Sigmoid colon (tissue), 6 donors: ENCODE measurements at regions not wholly inside any gene's neighbourhood (a gene's known extent, or its start where the extent isn't known, plus 50 kb on each side); places are given as distances from the start of the nearest gene placed in this dataset.

ENCODE experiments used
- DNase-seq: peaks from one replicate; pipeline ENCODE4 v3.0.0-alpha.2; 2019
- H3K27ac ChIP-seq, 4 donors: fragments of 200-600 bp; sonication (generic); one replicate each; pipeline ENCODE4 v1.5.1; 2016 to 2019; ENCODE audit warnings: mild to moderate bottlenecking in 1 of 4
- H3K27me3 ChIP-seq, 3 donors: fragments of 200-600 bp; sonication (generic); one replicate each; pipeline ENCODE4 v1.5.1; 2019; ENCODE audit warnings: mild to moderate bottlenecking in 1 of 3
- H3K36me3 ChIP-seq, 4 donors: fragments of 200-600 bp; sonication (generic); one replicate each; pipeline ENCODE4 v1.5.1; 2016 to 2019
- H3K4me1 ChIP-seq, 4 donors: fragments of 200-600 bp; sonication (generic); one replicate each; pipeline ENCODE4 v1.5.1; 2017 to 2019
- H3K4me3 ChIP-seq, 4 donors: fragments of 200-600 bp; sonication (generic); one replicate each; pipeline ENCODE4 v1.5.1; 2017 to 2019; ENCODE audit warnings: mild to moderate bottlenecking in 2 of 4, moderate library complexity in 1 of 4
- H3K9me3 ChIP-seq, 4 donors: fragments of 200-600 bp in 3 of 4; sonication (generic) in 3 of 4; one replicate each; pipeline versions ENCODE4 v1.5.1 to v1.6.1; 2013 to 2019
- EP300 ChIP-seq, 4 donors: sonication (generic); formaldehyde crosslinking; IDR thresholded peaks; one replicate each; pipeline ENCODE4 v1.6.1; 2017; ENCODE audit warnings: antibody characterized with exemption in 4 of 4
- WGBS, 2 donors: extraction: QIAGEN DNeasy Blood & Tissue Kit; methylation state at CpG; one replicate each; pipeline ENCODE4 v1.1.7; 2013; 5-methylcytosine and 5-hydroxymethylcytosine counted together
- intact Hi-C: fragments of 100-400 bp; cut with DNase I; formaldehyde crosslinking; loops from one replicate; pipeline ENCODE4 v1.15.1; 2023
- small RNA-seq, 3 donors: library from RNA; depleted of rRNA; stranded (forward); fragments of <200 nt; gene quantifications; one replicate each; pipeline ENCODE3, GENCODE V24; 2016
- donor health status: healthy with polysubstance abuse.
- donor health status: healthy.

- Histone ChIP-seq H3K4me1 (no peaks in the 10 kb centered on the region), H3K36me3 (no peaks in the 10 kb centered on the region), H3K9me3 (no peaks in the 10 kb centered on the region), H3K27ac (no peak overlapping the region), H3K4me3 (no peak overlapping the region), H3K27me3 (no peaks in the 10 kb centered on the region)
- no peak for DNase-seq
- intact Hi-C loops, result no loop called here
- WGBS, 2 donors, result 64 to 75% methylated on average over 4 of the region's 4 CpGs
- no peak for TF ChIP-seq EP300 (IDR thresholded peaks at IDR 0.05)
Observed at GRCh38 chr15:86028961-86029360, 50.7 kb upstream of the AGBL1 start.

Small RNA genes in the stretch of these regions (small RNA-seq; reads per million reads assigned to genes)
- gene AC104229.1, result 0 reads per million in 3 donors
